GM23338 (cell line): ENCODE measurements at regions not wholly inside any gene's neighbourhood (a gene's known extent, or its start where the extent isn't known, plus 50 kb on each side); places are given as distances from the start of the nearest gene placed in this dataset.

Experiments used
- ATAC-seq: fragments of 200-7000 bp; cut with Tn5 transposase; 3 replicates; pipeline ENCODE4 v1.9.1; 2020
- DNase-seq: peaks from one replicate; pipeline ENCODE4 v3.0.0-alpha.2; 2015; ENCODE audit warnings: low spot score
- H2AFZ ChIP-seq: fragments of 200-600 bp; sonication (generic); 2 replicates; pipeline ENCODE4 v1.8.0; 2016; ENCODE audit warnings: antibody characterized with exemption, mild to moderate bottlenecking, moderate library complexity
- H3F3A ChIP-seq: fragments of 200-600 bp; sonication (generic); replicated peaks from 2 replicates; pipeline ENCODE4 v1.8.0; 2017; ENCODE audit warnings: antibody characterized with exemption, mixed run types, low read depth
- H3K27ac ChIP-seq: fragments of 200-600 bp; sonication (generic); 2 replicates; pipeline ENCODE4 v1.6.1; 2016; ENCODE audit warnings: low read depth
- H3K27me3 ChIP-seq: fragments of 200-600 bp; sonication (generic); 2 replicates; pipeline ENCODE4 v1.8.0; 2016; ENCODE audit warnings: mild to moderate bottlenecking, mixed run types, moderate library complexity; ENCODE audit not compliant: insufficient read depth
- H3K36me3 ChIP-seq: fragments of 200-600 bp; sonication (generic); 2 replicates; pipeline ENCODE4 v1.8.0; 2016; ENCODE audit warnings: mild to moderate bottlenecking; ENCODE audit not compliant: insufficient read depth
- H3K4me1 ChIP-seq: fragments of 200-600 bp; sonication (generic); 2 replicates; pipeline ENCODE4 v1.8.0; 2016; ENCODE audit warnings: mild to moderate bottlenecking, moderate library complexity; ENCODE audit not compliant: insufficient read depth
- H3K4me2 ChIP-seq: fragments of 200-600 bp; sonication (generic); 2 replicates; pipeline ENCODE4 v1.7.1; 2017; ENCODE audit warnings: mixed run types
- H3K4me3 ChIP-seq: fragments of 200-600 bp; sonication (generic); 2 replicates; pipeline ENCODE4 v1.6.1; 2016; ENCODE audit warnings: mixed run types
- H3K79me2 ChIP-seq: fragments of 200-600 bp; sonication (generic); replicated peaks from 2 replicates; pipeline ENCODE4 v1.8.0; 2017; ENCODE audit warnings: mild to moderate bottlenecking; ENCODE audit not compliant: insufficient read depth
- H3K9me2 ChIP-seq: fragments of 200-600 bp; sonication (generic); 2 replicates; pipeline ENCODE4 v1.8.0; 2017; ENCODE audit not compliant: insufficient read depth
- H4K20me1 ChIP-seq: fragments of 200-600 bp; sonication (generic); replicated peaks from 2 replicates; pipeline ENCODE4 v1.8.0; 2017; ENCODE audit warnings: mild to moderate bottlenecking; ENCODE audit not compliant: insufficient read depth
- H3K27ac Mint-ChIP-seq: 2 replicates; pipeline ENCODE4 v1.8.0; 2020; ENCODE audit warnings: inconsistent platforms, mild to moderate bottlenecking, moderate library complexity, mixed read lengths
- H3K27me3 Mint-ChIP-seq: 3 replicates; pipeline ENCODE4 v1.8.0; 2022; ENCODE audit warnings: low read depth, mild to moderate bottlenecking, moderate library complexity, mixed read lengths, inconsistent platforms; ENCODE audit not compliant: insufficient read depth, poor library complexity
- H3K36me3 Mint-ChIP-seq: 3 replicates; pipeline ENCODE4 v1.8.0; 2021; ENCODE audit warnings: low read depth, mild to moderate bottlenecking, inconsistent platforms, moderate library complexity, mixed read lengths
- H3K4me1 Mint-ChIP-seq: 3 replicates; pipeline ENCODE4 v1.8.0; 2020; ENCODE audit warnings: mild to moderate bottlenecking, inconsistent platforms, mixed read lengths
- H3K4me3 Mint-ChIP-seq: 3 replicates; pipeline ENCODE4 v1.8.0; 2021; ENCODE audit warnings: moderate library complexity, mild to moderate bottlenecking, inconsistent platforms, mixed read lengths
- H3K9me3 Mint-ChIP-seq: 3 replicates; pipeline ENCODE4 v1.8.0; 2020; ENCODE audit warnings: moderate library complexity, mild to moderate bottlenecking, inconsistent platforms, mixed read lengths
- CREB1 ChIP-seq: fragments of 250-450 bp; sonication (Bioruptor Pico); IDR thresholded peaks from 2 replicates; pipeline ENCODE4 v1.5.0; 2020; ENCODE audit warnings: low read depth, mild to moderate bottlenecking, moderate library complexity
- CTCF ChIP-seq, 2 experiments: fragments of 200-600 bp in 1 of 2; sonication (generic) in 1 of 2; conservative IDR thresholded peaks; 2 replicates each; pipeline versions ENCODE4 v1.5.1 to v1.6.1; 2016 to 2017; ENCODE audit warnings: antibody characterized with exemption in 2 of 2, low read depth in 2 of 2, mild to moderate bottlenecking in 2 of 2, moderate library complexity in 1 of 2
- ETS1 ChIP-seq: IDR thresholded peaks from 2 replicates; pipeline ENCODE4 v1.6.1; 2016; ENCODE audit warnings: antibody characterized with exemption
- EZH2 ChIP-seq: fragments of 200-600 bp; sonication (generic); IDR thresholded peaks from one replicate; pipeline ENCODE4 v1.8.0; 2017; ENCODE audit warnings: antibody characterized with exemption, mild to moderate bottlenecking, low read depth; ENCODE audit not compliant: unreplicated experiment
- EZH2phosphoT487 ChIP-seq: fragments of 200-600 bp; sonication (generic); IDR thresholded peaks from one replicate; pipeline ENCODE4 v1.8.1; 2018; ENCODE audit warnings: antibody characterized with exemption; ENCODE audit not compliant: unreplicated experiment
- JUNB ChIP-seq: IDR thresholded peaks from one replicate; pipeline ENCODE4 v1.6.1; 2016; ENCODE audit warnings: antibody characterized with exemption; ENCODE audit not compliant: unreplicated experiment
- NANOG ChIP-seq: IDR thresholded peaks from 2 replicates; pipeline ENCODE4 v1.6.1; 2016; ENCODE audit warnings: antibody characterized with exemption, borderline replicate concordance
- POLR2AphosphoS5 ChIP-seq: IDR thresholded peaks from 2 replicates; pipeline ENCODE4 v1.6.1; 2016; ENCODE audit warnings: antibody characterized with exemption, low read depth
- REST ChIP-seq: IDR thresholded peaks from one replicate; pipeline ENCODE4 v1.6.1; 2018; ENCODE audit warnings: antibody characterized with exemption; ENCODE audit not compliant: unreplicated experiment
- STAT1 ChIP-seq: IDR thresholded peaks from one replicate; pipeline ENCODE4 v1.6.1; 2016; ENCODE audit warnings: antibody characterized with exemption; ENCODE audit not compliant: unreplicated experiment
- ZNF114 ChIP-seq: fragments of 250-450 bp; sonication (Bioruptor Pico); IDR thresholded peaks from 2 replicates; pipeline ENCODE4 v1.5.0; 2020; ENCODE audit warnings: mild to moderate bottlenecking, moderate library complexity
- ZNF331 ChIP-seq: fragments of 250-450 bp; sonication (Bioruptor Pico); IDR thresholded peaks from 2 replicates; pipeline ENCODE4 v1.5.0; 2020; ENCODE audit warnings: low read depth, mild to moderate bottlenecking, moderate library complexity
- ZNF462 ChIP-seq: fragments of 250-450 bp; sonication (Bioruptor Pico); IDR thresholded peaks from 2 replicates; pipeline ENCODE4 v1.5.0; 2020; ENCODE audit warnings: mild to moderate bottlenecking, moderate library complexity

- H3K36me3 ChIP-seq: no peaks in the 10 kb centered on the region
- no peak overlapping the region for H3K4me3 ChIP-seq
- H3K27ac Mint-ChIP-seq: no peak overlapping the region
- H3K9me3 Mint-ChIP-seq: no peaks in the 10 kb centered on the region
- no peaks in the 10 kb centered on the region for H3K27me3 ChIP-seq
- peaks cover 35% of the 10 kb centered on the region for H3K4me1 ChIP-seq
- no peaks in the 10 kb centered on the region for H3K36me3 Mint-ChIP-seq
- H3K27me3 Mint-ChIP-seq: no peaks in the 10 kb centered on the region
- H3K79me2 ChIP-seq: no peaks in the 10 kb centered on the region
- H4K20me1 ChIP-seq: no peaks in the 10 kb centered on the region
- peak overlapping the region; percentile 46 for H3K4me2 ChIP-seq
- TF ChIP-seq STAT1 (no peak), CREB1 (CRISPR knock-in tag) (no peak), REST (no peak), EZH2phosphoT487 (no peak), CTCF (conservative IDR thresholded peaks at IDR 0.05; ENCODE audit: low read depth in 2 of 2) (no peak), POLR2AphosphoS5 (no peak), ETS1 (no peak), NANOG (no peak), ZNF331 (CRISPR knock-in tag) (no peak), EZH2 (no peak), ZNF114 (CRISPR knock-in tag) (no peak), JUNB (no peak), ZNF462 (no peak)
- peaks cover 41% of the 10 kb centered on the region for H3K4me1 Mint-ChIP-seq
- no peak overlapping the region for H2AFZ ChIP-seq
- H3K27ac ChIP-seq: 0 out of 2 replicates have a peak overlapping the region, but pooled peaks have one; percentile 14
- no peaks in the 10 kb centered on the region for H3K9me2 ChIP-seq
- ATAC-seq (0 out of 3 replicates have a peak, but pooled peaks have one; percentile 10), DNase-seq (no peak)
- H3F3A ChIP-seq: 0 out of 2 replicates have a peak, but pooled peaks cover 2% of the 10 kb centered on the region
- H3K4me3 Mint-ChIP-seq: no peak overlapping the region
Measured at GRCh38 chr1:113256348-113256729, 134.0 kb upstream of the MAGI3 start.
